Urothelium cell line (cell line): ENCODE measurements at regions not wholly inside any gene's neighbourhood (a gene's known extent, or its start where the extent isn't known, plus 50 kb on each side); places are given as distances from the start of the nearest gene placed in this dataset.

Experiments used
- DNase-seq: peaks from one replicate; pipeline ENCODE4 v3.0.0; 2011; ENCODE audit warnings: low spot score, mixed read lengths
- FAIRE-seq: peaks from 2 replicates; lab custom pipeline; 2011; peaks lifted over from hg19 to GRCh38; lab: Jason Lieb, UNC

- no peak for FAIRE-seq
- DNase-seq, result no peak
Measured at GRCh38 chr6:159100395-159101182, 55.8 kb upstream of the TAGAP start.

GRCh38 chr6:159099961-159100360 lies 55.2 kb upstream of the TAGAP start:
- no peak for FAIRE-seq
- DNase-seq, result no peak

- DNase-seq, result no peak
- FAIRE-seq, result no peak
Measured at GRCh38 chr6:159099276-159099675, 54.5 kb upstream of the TAGAP start.

- no peak for DNase-seq
- no peak for FAIRE-seq
Measured at GRCh38 chr6:159098636-159099106, 53.9 kb upstream of the TAGAP start.

- no peak for FAIRE-seq
- no peak for DNase-seq
Measured at GRCh38 chr6:159097256-159097655, 52.5 kb upstream of the TAGAP start.

- DNase-seq, result no peak
- FAIRE-seq, result no peak
Measured at GRCh38 chr6:159095616-159096015, 50.8 kb upstream of the TAGAP start.

- FAIRE-seq, result no peak
- DNase-seq, result no peak
Measured at GRCh38 chr6:159094444-159095252, 49.9 kb upstream of the TAGAP start.
